Panc1 (cell line): ENCODE measurements at regions not wholly inside any gene's neighbourhood (a gene's known extent, or its start where the extent isn't known, plus 50 kb on each side); places are given as distances from the start of the nearest gene placed in this dataset.

ENCODE experiments used
- ATAC-seq: fragments of 200-7000 bp; cut with Tn5 transposase; 2 replicates; pipeline ENCODE4 v1.9.1; 2020; ENCODE audit warnings: mild to moderate bottlenecking, moderate library complexity
- BruUV-seq: library from RNA; stranded (reverse); fragments of 400-500 nt; replicated peaks from 2 replicates; lab custom pipeline; 2021; lab: Mats Ljungman, UMichigan
- CTCF ChIA-PET: fragments of 300-600 bp; sonication (Branson Sonifier 250); formaldehyde crosslinking; loops from one replicate; lab custom pipeline; 2022; ENCODE audit warnings: antibody characterized with exemption; lab: Charles Lee
- POLR2A ChIA-PET: fragments of 300-600 bp; sonication (Branson Sonifier 250); formaldehyde crosslinking; loops from one replicate; lab custom pipeline; 2022; ENCODE audit warnings: antibody characterized with exemption; lab: Charles Lee
- DNase-seq: peaks from one replicate; pipeline ENCODE4 v3.0.0-alpha.2; 2010; ENCODE audit warnings: low read depth, low spot score
- H3K27ac ChIP-seq: 2 replicates; pipeline ENCODE4 v1.5.1; 2011; ENCODE audit warnings: mild to moderate bottlenecking, low read length, inconsistent platforms
- H3K27me3 ChIP-seq: fragments of 200-500 bp; sonication (Bioruptor generic); 2 replicates; pipeline ENCODE4 v1.6.0; 2014; ENCODE audit warnings: low read length, inconsistent platforms; ENCODE audit not compliant: control insufficient read depth, insufficient read depth
- H3K36me3 ChIP-seq: fragments of 200-500 bp; sonication (Bioruptor generic); 2 replicates; pipeline ENCODE4 v1.5.1; 2014; ENCODE audit warnings: inconsistent platforms, mild to moderate bottlenecking, low read length, moderate library complexity; ENCODE audit not compliant: control insufficient read depth, insufficient read depth
- H3K4me1 ChIP-seq: 2 replicates; pipeline ENCODE4 v1.5.1; 2011; ENCODE audit warnings: inconsistent platforms, mild to moderate bottlenecking, low read length, moderate library complexity; ENCODE audit not compliant: control insufficient read depth, insufficient read depth
- H3K4me3 ChIP-seq, 2 experiments: 2 replicates each; pipeline ENCODE4 v1.5.1; 2011 to 2012; ENCODE audit warnings: low read depth in 2 of 2, low read length in 2 of 2, mild to moderate bottlenecking in 2 of 2, inconsistent platforms in 1 of 2, moderate library complexity in 1 of 2
- H3K9me3 ChIP-seq: fragments of 200-500 bp; sonication (Bioruptor generic); 2 replicates; pipeline ENCODE4 v1.5.1; 2014; ENCODE audit warnings: low read depth, mild to moderate bottlenecking, inconsistent platforms, low read length, moderate library complexity; ENCODE audit not compliant: control insufficient read depth, insufficient read depth
- POLR2AphosphoS5 ChIP-seq: IDR thresholded peaks from 2 replicates; pipeline ENCODE4 v1.6.1; 2012; ENCODE audit warnings: mild to moderate bottlenecking, low read depth, low read length, moderate library complexity
- SIN3A ChIP-seq: IDR thresholded peaks from 2 replicates; pipeline ENCODE4 v1.6.1; 2012; ENCODE audit warnings: low read depth, mild to moderate bottlenecking, low read length, moderate library complexity, borderline replicate concordance; ENCODE audit not compliant: insufficient read depth
- TCF7L2 ChIP-seq: IDR thresholded peaks from 2 replicates; pipeline ENCODE4 v1.6.1; 2011; ENCODE audit warnings: mild to moderate bottlenecking, low read depth, low read length, inconsistent platforms
- in situ Hi-C: cut with HindIII; loops from 2 replicates; pipeline ENCODE4 v1.10.0; 2016; ENCODE audit warnings: low sequenced_read_pairs, low pct_unique_long_range_greater_than_20kb
- intact Hi-C: fragments of 100-400 bp; cut with micrococcal nuclease; formaldehyde crosslinking; loops from one replicate; pipeline ENCODE4 v1.10.0; 2022; ENCODE audit not compliant: unreplicated experiment
- TF ChIP-seq, protein P1 (sequence below): fragments of 450-650 bp; IDR thresholded peaks from 2 replicates; pipeline ENCODE4 v1.5.1; 2017; ENCODE audit warnings: mild to moderate bottlenecking
- TF ChIP-seq, protein P2 (sequence below), 2 experiments: IDR thresholded peaks; 2 replicates each; pipeline ENCODE4 v1.6.1; 2011 to 2012; ENCODE audit warnings: low read depth in 2 of 2, control low read depth in 1 of 2, low read length in 1 of 2, mild to moderate bottlenecking in 1 of 2, moderate library complexity in 1 of 2; ENCODE audit not compliant: insufficient read depth in 1 of 2

DNA sequence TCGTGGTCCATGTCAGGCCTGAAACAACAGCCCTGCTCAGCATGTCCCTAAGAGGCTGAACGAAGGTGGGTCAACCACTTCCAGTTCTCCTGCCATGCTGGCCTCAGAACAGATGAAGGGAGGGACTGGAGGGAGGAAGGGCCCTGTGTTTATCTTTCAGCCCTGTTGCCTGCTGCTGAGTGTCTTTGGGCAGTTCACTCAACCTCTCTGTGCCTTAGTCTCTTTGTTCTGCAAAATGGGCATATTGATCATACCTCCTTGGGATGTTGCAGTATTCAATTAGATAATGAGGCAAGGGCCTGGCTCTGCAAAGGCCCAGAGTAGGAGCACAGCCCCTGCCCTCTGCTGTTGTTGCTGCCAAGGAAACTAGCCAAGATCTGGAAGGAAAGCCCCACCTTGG lies 207.5 kb downstream of the MN1 start:
- no peak for TF ChIP-seq POLR2AphosphoS5
- no peak for TF ChIP-seq SIN3A
- TF ChIP-seq, protein P1, sequence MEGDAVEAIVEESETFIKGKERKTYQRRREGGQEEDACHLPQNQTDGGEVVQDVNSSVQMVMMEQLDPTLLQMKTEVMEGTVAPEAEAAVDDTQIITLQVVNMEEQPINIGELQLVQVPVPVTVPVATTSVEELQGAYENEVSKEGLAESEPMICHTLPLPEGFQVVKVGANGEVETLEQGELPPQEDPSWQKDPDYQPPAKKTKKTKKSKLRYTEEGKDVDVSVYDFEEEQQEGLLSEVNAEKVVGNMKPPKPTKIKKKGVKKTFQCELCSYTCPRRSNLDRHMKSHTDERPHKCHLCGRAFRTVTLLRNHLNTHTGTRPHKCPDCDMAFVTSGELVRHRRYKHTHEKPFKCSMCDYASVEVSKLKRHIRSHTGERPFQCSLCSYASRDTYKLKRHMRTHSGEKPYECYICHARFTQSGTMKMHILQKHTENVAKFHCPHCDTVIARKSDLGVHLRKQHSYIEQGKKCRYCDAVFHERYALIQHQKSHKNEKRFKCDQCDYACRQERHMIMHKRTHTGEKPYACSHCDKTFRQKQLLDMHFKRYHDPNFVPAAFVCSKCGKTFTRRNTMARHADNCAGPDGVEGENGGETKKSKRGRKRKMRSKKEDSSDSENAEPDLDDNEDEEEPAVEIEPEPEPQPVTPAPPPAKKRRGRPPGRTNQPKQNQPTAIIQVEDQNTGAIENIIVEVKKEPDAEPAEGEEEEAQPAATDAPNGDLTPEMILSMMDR: no peak
- TF ChIP-seq, protein P2, sequence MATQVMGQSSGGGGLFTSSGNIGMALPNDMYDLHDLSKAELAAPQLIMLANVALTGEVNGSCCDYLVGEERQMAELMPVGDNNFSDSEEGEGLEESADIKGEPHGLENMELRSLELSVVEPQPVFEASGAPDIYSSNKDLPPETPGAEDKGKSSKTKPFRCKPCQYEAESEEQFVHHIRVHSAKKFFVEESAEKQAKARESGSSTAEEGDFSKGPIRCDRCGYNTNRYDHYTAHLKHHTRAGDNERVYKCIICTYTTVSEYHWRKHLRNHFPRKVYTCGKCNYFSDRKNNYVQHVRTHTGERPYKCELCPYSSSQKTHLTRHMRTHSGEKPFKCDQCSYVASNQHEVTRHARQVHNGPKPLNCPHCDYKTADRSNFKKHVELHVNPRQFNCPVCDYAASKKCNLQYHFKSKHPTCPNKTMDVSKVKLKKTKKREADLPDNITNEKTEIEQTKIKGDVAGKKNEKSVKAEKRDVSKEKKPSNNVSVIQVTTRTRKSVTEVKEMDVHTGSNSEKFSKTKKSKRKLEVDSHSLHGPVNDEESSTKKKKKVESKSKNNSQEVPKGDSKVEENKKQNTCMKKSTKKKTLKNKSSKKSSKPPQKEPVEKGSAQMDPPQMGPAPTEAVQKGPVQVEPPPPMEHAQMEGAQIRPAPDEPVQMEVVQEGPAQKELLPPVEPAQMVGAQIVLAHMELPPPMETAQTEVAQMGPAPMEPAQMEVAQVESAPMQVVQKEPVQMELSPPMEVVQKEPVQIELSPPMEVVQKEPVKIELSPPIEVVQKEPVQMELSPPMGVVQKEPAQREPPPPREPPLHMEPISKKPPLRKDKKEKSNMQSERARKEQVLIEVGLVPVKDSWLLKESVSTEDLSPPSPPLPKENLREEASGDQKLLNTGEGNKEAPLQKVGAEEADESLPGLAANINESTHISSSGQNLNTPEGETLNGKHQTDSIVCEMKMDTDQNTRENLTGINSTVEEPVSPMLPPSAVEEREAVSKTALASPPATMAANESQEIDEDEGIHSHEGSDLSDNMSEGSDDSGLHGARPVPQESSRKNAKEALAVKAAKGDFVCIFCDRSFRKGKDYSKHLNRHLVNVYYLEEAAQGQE (IDR thresholded peaks at IDR 0.05; ENCODE audit: insufficient read depth in 1 of 2, low read depth in 2 of 2, low read length in 1 of 2): no peak
- TF ChIP-seq TCF7L2: no peak
- no peak for DNase-seq
- no peak for ATAC-seq

DNA sequence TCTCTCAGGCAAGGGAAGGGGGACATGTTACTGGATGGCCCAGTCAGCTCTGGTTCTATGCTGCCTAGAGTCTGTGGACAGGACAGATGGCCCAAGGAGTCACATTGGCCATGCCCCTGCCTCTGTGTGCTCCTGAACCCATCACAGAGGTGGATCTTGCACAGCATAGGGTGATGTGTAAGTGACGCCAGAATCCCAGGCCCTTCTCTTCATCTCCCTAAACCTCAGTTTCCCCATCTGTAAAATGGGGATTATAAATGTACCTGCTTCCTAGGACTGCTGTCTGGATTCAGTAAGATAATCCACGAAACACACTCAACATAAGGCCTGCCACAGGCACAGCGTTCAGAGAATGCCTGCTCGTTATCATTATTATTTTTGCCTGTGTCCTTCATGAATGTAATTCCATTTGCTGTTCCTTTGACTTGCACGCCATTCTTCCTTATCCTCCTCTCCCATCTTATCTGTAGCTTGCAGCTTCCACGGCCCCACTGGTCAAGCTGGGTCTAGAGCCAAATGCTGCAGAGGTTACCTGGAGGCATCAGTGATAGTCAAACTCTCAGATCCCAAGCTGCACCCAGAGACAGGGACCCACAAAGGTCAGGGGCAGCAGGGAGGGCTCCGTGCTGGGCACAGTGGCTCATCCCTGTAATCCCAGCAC lies 207.0 kb downstream of the MN1 start:
- no peak for ATAC-seq
- CTCF ChIA-PET: no interaction called here

More for the DNA sequence above, 207.5 kb downstream of the MN1 start:
- CTCF ChIA-PET: no interaction called here
- no peaks in the 10 kb centered on the region for H3K36me3 ChIP-seq
- H3K4me1 ChIP-seq: no peaks in the 10 kb centered on the region
- in situ Hi-C loops (no loop called here), intact Hi-C loops (no loop called here)
- H3K27me3 ChIP-seq: no peaks in the 10 kb centered on the region
- BruUV-seq: no TSS peak
- no peak overlapping the region for H3K27ac ChIP-seq
- POLR2A ChIA-PET: no interaction called here
- no peak overlapping the region for H3K4me3 ChIP-seq
- H3K9me3 ChIP-seq: no peaks in the 10 kb centered on the region

More for the DNA sequence above, 207.0 kb downstream of the MN1 start:
- intact Hi-C loops (no loop called here), in situ Hi-C loops (no loop called here)
- Histone ChIP-seq H3K36me3 (no peaks in the 10 kb centered on the region), H3K9me3 (no peaks in the 10 kb centered on the region), H3K4me3 (no peak overlapping the region), H3K27ac (no peak overlapping the region), H3K4me1 (no peaks in the 10 kb centered on the region), H3K27me3 (no peaks in the 10 kb centered on the region)
- TF ChIP-seq TCF7L2 (no peak), POLR2AphosphoS5 (no peak), SIN3A (no peak)
- TF ChIP-seq, protein P1: no peak
- TF ChIP-seq, protein P2 (IDR thresholded peaks at IDR 0.05; ENCODE audit: insufficient read depth in 1 of 2, low read depth in 2 of 2, low read length in 1 of 2): no peak
- no peak for DNase-seq
- BruUV-seq: no TSS peak
- POLR2A ChIA-PET: no interaction called here
